ENCODE measurements at regions not wholly inside any gene's neighbourhood (a gene's known extent, or its start where the extent isn't known, plus 50 kb on each side); places are given as distances from the start of the nearest gene placed in this dataset.

DNA sequence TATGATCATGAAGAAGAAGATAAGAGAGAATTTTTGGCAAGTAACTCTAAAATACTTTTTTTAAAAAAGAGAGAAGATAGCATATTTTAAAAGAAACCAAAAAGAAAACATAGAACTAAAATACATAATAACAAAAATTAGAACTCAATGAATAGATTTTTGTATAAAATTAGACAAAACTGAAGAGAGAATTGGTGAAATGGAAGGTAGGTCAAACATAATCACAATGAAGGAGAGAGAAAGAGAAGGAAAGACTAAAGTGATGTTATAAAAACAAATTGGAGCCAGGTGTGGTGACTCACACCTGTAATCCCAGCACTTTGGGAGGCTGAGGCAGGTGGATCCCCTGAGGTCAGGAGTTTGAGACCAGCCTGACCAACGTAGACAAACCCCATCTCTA lies 211.5 kb downstream of the AXIN2 start:
- Histone ChIP-seq H3K9me2 (replicated peaks; ENCODE audit: insufficient read depth, low read length) (no peaks in the 10 kb centered on the region), H3K4me3 (ENCODE audit: low read length) (no peak overlapping the region), H3K27ac (ENCODE audit: low read length) (no peak overlapping the region), H3K79me2 (ENCODE audit: low read length) (no peaks in the 10 kb centered on the region), H3K9ac (ENCODE audit: low read length) (no peak overlapping the region), H3K36me3 (ENCODE audit: insufficient read depth, low read length) (no peaks in the 10 kb centered on the region), H3K4me1 (ENCODE audit: low read length) (no peaks in the 10 kb centered on the region), H3K4me2 (ENCODE audit: low read depth, low read length, poor library complexity, severe bottlenecking) (no peak overlapping the region), H3K27me3 (ENCODE audit: low read length) (no peaks in the 10 kb centered on the region), H3K9me3 (ENCODE audit: low read length) (no peaks in the 10 kb centered on the region), H4K20me1 (ENCODE audit: insufficient read depth, low read depth, low read length) (no peaks in the 10 kb centered on the region), H2AFZ (ENCODE audit: low read length) (no peak overlapping the region)
- DNase-seq, result no peak

DNA sequence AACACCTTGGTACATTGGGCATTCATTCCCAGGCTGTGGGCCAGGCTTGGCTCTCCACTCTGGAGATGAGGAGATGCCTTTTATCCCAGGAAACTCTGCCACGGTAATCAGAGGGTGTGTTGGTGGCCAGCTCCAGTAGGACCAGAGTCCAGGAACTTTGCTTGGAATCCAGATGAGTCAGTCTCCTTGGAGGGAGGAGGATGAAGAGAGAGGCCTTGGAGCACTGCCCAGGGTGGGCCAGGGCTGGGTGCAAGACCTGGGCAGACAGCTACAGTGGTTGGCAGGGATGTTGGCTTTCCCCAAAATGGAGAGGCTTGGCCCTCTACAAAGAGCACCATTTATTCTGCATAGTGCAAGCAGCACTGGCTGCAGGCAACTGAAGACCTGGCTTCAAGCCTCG lies 209.0 kb downstream of the RGS9 start:
- Histone ChIP-seq H4K20me1 (ENCODE audit: insufficient read depth, low read depth, low read length) (no peaks in the 10 kb centered on the region), H3K4me1 (ENCODE audit: low read length) (no peaks in the 10 kb centered on the region), H3K4me2 (ENCODE audit: low read depth, low read length, poor library complexity, severe bottlenecking) (no peak overlapping the region), H3K9me2 (replicated peaks; ENCODE audit: insufficient read depth, low read length) (no peaks in the 10 kb centered on the region), H3K36me3 (ENCODE audit: insufficient read depth, low read length) (no peaks in the 10 kb centered on the region), H3K9me3 (ENCODE audit: low read length) (no peaks in the 10 kb centered on the region), H2AFZ (ENCODE audit: low read length) (no peak overlapping the region), H3K4me3 (ENCODE audit: low read length) (no peak overlapping the region), H3K27me3 (ENCODE audit: low read length) (no peaks in the 10 kb centered on the region), H3K27ac (ENCODE audit: low read length) (no peak overlapping the region), H3K79me2 (ENCODE audit: low read length) (no peaks in the 10 kb centered on the region), H3K9ac (ENCODE audit: low read length) (no peak overlapping the region)
- no peak for DNase-seq

DNA sequence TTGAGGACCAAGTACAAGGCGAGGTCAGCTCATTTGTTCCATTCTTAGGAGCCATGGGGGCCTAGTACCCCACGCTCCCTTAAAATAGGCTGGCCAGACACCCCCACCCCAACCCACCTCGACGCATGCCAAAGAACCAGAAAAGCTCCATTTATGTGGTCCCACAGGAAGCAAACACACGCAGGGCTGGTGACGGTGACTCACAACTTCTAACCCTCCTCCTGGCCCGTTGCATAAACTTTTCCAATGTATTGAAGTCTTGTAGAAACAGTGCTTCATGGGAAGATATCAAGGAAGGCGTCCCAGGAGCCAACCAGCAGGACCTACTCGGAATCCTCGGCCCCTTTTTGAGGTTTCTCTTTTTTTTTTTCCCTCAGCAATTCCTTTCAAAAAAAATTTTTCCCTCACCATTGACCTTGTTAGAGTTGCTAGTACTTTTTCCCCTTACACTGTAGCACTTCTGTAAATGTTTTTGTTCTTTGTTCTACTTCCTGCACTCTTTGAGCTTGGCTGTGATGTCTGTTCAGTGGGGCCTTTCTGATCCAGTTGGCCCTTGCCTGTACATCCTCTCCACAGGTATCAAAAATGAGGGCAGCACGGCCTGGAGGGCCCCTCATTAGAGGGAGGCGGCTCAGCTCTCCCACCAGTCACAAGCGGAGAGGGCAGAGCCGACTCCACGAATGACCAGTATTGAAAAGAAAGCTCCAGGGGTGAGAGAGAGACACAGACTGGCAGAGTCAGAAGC lies 208.3 kb downstream of the RGS9 start:
- Histone ChIP-seq H3K4me2 (ENCODE audit: low read depth, low read length, poor library complexity, severe bottlenecking) (no peak overlapping the region), H3K9ac (ENCODE audit: low read length) (no peak overlapping the region), H3K4me3 (ENCODE audit: low read length) (no peak overlapping the region), H3K27me3 (ENCODE audit: low read length) (no peaks in the 10 kb centered on the region), H2AFZ (ENCODE audit: low read length) (no peak overlapping the region), H3K27ac (ENCODE audit: low read length) (no peak overlapping the region), H3K79me2 (ENCODE audit: low read length) (no peaks in the 10 kb centered on the region), H4K20me1 (ENCODE audit: insufficient read depth, low read depth, low read length) (no peaks in the 10 kb centered on the region), H3K36me3 (ENCODE audit: insufficient read depth, low read length) (no peaks in the 10 kb centered on the region), H3K9me3 (ENCODE audit: low read length) (no peaks in the 10 kb centered on the region), H3K9me2 (replicated peaks; ENCODE audit: insufficient read depth, low read length) (no peaks in the 10 kb centered on the region), H3K4me1 (ENCODE audit: low read length) (no peaks in the 10 kb centered on the region)
- no peak for DNase-seq

DNA sequence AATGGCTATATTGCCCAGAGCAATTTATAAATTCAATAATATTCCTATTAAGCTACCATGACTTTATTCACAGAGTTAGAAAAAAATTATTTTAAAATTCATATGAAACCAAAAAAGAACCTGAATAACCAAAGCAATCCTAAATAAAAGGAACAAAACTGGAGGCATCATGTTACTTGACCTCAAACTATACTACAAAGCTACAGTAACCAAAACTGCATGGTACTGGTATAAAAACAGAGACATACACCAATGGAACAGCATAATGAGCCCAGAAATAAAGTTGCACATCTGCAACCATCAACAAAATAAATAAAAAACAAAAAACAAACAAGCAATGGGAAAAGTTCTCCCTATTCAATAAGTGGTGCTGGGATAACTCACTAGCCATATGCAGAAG lies 203.2 kb downstream of the RGS9 start:
- Histone ChIP-seq H2AFZ (ENCODE audit: low read length) (no peak overlapping the region), H3K9me2 (replicated peaks; ENCODE audit: insufficient read depth, low read length) (no peaks in the 10 kb centered on the region), H3K9ac (ENCODE audit: low read length) (no peak overlapping the region), H3K9me3 (ENCODE audit: low read length) (no peaks in the 10 kb centered on the region), H3K36me3 (ENCODE audit: insufficient read depth, low read length) (no peaks in the 10 kb centered on the region), H3K27ac (ENCODE audit: low read length) (no peak overlapping the region), H3K4me1 (ENCODE audit: low read length) (no peaks in the 10 kb centered on the region), H3K79me2 (ENCODE audit: low read length) (no peaks in the 10 kb centered on the region), H4K20me1 (ENCODE audit: insufficient read depth, low read depth, low read length) (no peaks in the 10 kb centered on the region), H3K27me3 (ENCODE audit: low read length) (no peaks in the 10 kb centered on the region; the same call in 1 of the 2 replicates), H3K4me2 (ENCODE audit: low read depth, low read length, poor library complexity, severe bottlenecking) (no peak overlapping the region), H3K4me3 (ENCODE audit: low read length) (no peak overlapping the region)
- DNase-seq, result no peak

DNA sequence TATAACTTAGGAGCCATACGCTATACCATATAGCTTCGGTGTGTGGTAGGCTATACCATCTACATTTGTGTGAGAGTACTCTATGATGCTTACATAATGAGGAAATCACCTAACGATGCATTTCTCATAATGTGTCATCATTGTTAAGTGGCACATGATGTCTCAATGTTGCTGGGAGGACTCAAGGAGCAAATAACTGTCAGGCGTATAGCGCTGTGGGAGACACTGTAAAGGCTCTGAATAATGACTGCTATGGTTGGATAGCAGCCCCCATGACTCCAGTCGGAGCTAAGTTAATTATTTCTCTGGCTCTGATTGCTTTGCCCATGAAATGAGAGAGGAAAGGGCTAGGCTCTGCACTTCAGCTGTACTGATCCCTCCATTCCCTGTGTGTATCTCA lies 197.2 kb downstream of the RGS9 start:
- peaks cover 3% of the 10 kb centered on the region; the same call in 1 of the 2 replicates for H3K27me3 ChIP-seq (ENCODE audit: low read length)
- H3K4me1 ChIP-seq (ENCODE audit: low read length), result no peaks in the 10 kb centered on the region
- H3K79me2 ChIP-seq (ENCODE audit: low read length), result no peaks in the 10 kb centered on the region
- H2AFZ ChIP-seq (ENCODE audit: low read length), result no peak overlapping the region
- no peak for DNase-seq
- no peak overlapping the region for H3K9ac ChIP-seq (ENCODE audit: low read length)
- no peaks in the 10 kb centered on the region for H4K20me1 ChIP-seq (ENCODE audit: insufficient read depth, low read depth, low read length)
- H3K27ac ChIP-seq (ENCODE audit: low read length), result no peak overlapping the region
- no peaks in the 10 kb centered on the region for H3K9me2 ChIP-seq (replicated peaks; ENCODE audit: insufficient read depth, low read length)
- no peak overlapping the region for H3K4me3 ChIP-seq (ENCODE audit: low read length)
- no peak overlapping the region for H3K4me2 ChIP-seq (ENCODE audit: low read depth, low read length, poor library complexity, severe bottlenecking)
- H3K9me3 ChIP-seq (ENCODE audit: low read length), result no peaks in the 10 kb centered on the region
- no peaks in the 10 kb centered on the region for H3K36me3 ChIP-seq (ENCODE audit: insufficient read depth, low read length)

DNA sequence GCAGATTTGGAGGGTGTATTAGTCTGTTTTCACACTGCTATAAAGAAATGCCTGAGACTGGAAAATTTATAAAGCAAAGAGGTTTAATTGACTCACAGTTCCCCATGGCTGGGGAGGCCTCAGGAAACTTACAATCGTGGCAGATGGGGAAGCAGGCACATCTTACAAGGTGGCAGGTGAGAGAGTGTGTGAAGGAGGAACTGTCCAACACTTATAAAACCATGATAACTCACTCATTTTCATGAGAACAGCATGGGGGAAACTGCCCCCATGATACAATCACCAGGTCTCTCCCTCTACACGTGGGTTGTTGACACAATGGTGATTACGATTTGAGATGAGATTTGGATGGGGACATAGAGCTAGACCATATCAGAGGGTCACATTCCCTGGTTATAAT lies 195.6 kb downstream of the RGS9 start:
- Histone ChIP-seq H3K4me1 (ENCODE audit: low read length) (no peaks in the 10 kb centered on the region), H3K27ac (ENCODE audit: low read length) (no peak overlapping the region), H4K20me1 (ENCODE audit: insufficient read depth, low read depth, low read length) (no peaks in the 10 kb centered on the region), H3K4me2 (ENCODE audit: low read depth, low read length, poor library complexity, severe bottlenecking) (no peak overlapping the region), H3K9ac (ENCODE audit: low read length) (no peak overlapping the region), H3K79me2 (ENCODE audit: low read length) (no peaks in the 10 kb centered on the region), H2AFZ (ENCODE audit: low read length) (no peak overlapping the region), H3K9me3 (ENCODE audit: low read length) (no peaks in the 10 kb centered on the region), H3K27me3 (ENCODE audit: low read length) (0 out of 2 replicates have a peak, but pooled peaks cover 3% of the 10 kb centered on the region), H3K9me2 (replicated peaks; ENCODE audit: insufficient read depth, low read length) (no peaks in the 10 kb centered on the region), H3K4me3 (ENCODE audit: low read length) (no peak overlapping the region), H3K36me3 (ENCODE audit: insufficient read depth, low read length) (no peaks in the 10 kb centered on the region)
- DNase-seq, result no peak

DNA sequence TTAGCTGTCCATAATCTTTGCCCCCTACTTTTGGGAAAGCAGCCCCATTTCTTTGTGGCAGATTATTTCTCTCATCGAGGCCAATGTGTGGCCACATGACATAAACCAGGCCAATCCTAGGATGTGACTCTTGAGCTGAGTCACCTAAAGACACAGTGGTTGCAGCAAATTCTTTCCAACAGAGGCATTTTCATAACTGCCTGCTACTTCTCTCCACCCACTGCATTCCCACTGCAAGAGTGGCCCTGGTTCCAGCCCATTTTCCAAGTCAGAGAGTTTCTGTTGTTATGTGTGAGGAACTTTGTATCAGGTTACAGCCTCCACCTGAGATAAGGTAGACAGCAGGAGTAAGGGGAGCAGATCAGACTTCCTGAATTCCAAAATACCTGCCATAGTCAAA lies 195.2 kb downstream of the RGS9 start:
- Histone ChIP-seq H3K4me1 (ENCODE audit: low read length) (no peaks in the 10 kb centered on the region), H3K27ac (ENCODE audit: low read length) (no peak overlapping the region), H3K79me2 (ENCODE audit: low read length) (no peaks in the 10 kb centered on the region), H4K20me1 (ENCODE audit: insufficient read depth, low read depth, low read length) (no peaks in the 10 kb centered on the region), H3K36me3 (ENCODE audit: insufficient read depth, low read length) (no peaks in the 10 kb centered on the region), H3K4me2 (ENCODE audit: low read depth, low read length, poor library complexity, severe bottlenecking) (no peak overlapping the region), H3K4me3 (ENCODE audit: low read length) (no peak overlapping the region), H3K9ac (ENCODE audit: low read length) (no peak overlapping the region), H2AFZ (ENCODE audit: low read length) (no peak overlapping the region), H3K9me2 (replicated peaks; ENCODE audit: insufficient read depth, low read length) (no peaks in the 10 kb centered on the region), H3K9me3 (ENCODE audit: low read length) (no peaks in the 10 kb centered on the region), H3K27me3 (ENCODE audit: low read length) (0 out of 2 replicates have a peak, but pooled peaks cover 3% of the 10 kb centered on the region)
- no peak for DNase-seq

DNA sequence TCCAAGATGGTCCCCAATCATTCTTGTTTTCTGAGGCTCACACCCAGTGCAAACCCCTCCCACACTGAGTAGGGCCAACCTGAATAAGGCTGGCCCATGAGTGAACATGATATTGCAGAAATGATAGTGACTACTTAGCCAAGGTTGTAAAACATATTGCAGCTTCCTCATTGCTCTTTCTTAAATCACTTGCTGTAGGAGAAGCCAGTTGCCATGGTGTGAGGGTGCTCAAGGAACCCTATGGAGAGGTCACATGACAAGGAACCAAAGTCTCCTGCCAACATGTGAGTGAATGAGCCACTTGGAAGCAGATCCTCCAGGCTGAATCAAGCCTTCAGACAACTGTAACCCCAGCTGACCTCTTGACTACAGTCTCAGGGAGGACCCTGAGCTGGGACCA lies 191.4 kb downstream of the RGS9 start:
- peak; percentile 5 for DNase-seq
- H3K27me3 ChIP-seq (ENCODE audit: low read length), result 0 out of 2 replicates have a peak, but pooled peaks cover 3% of the 10 kb centered on the region
- H3K27ac ChIP-seq (ENCODE audit: low read length), result no peak overlapping the region
- H3K79me2 ChIP-seq (ENCODE audit: low read length), result no peaks in the 10 kb centered on the region
- no peaks in the 10 kb centered on the region for H3K9me3 ChIP-seq (ENCODE audit: low read length)
- no peak overlapping the region for H3K4me3 ChIP-seq (ENCODE audit: low read length)
- H3K9ac ChIP-seq (ENCODE audit: low read length), result no peak overlapping the region
- no peak overlapping the region for H2AFZ ChIP-seq (ENCODE audit: low read length)
- H4K20me1 ChIP-seq (ENCODE audit: insufficient read depth, low read depth, low read length), result no peaks in the 10 kb centered on the region
- H3K4me1 ChIP-seq (ENCODE audit: low read length), result no peaks in the 10 kb centered on the region
- H3K9me2 ChIP-seq (replicated peaks; ENCODE audit: insufficient read depth, low read length), result no peaks in the 10 kb centered on the region
- H3K36me3 ChIP-seq (ENCODE audit: insufficient read depth, low read length), result no peaks in the 10 kb centered on the region
- no peak overlapping the region for H3K4me2 ChIP-seq (ENCODE audit: low read depth, low read length, poor library complexity, severe bottlenecking)
